ENCODE measurements at regions not wholly inside any gene's neighbourhood (a gene's known extent, or its start where the extent isn't known, plus 50 kb on each side); places are given as distances from the start of the nearest gene placed in this dataset.

- intact Hi-C loops (cut with DNase I; ENCODE audit: low total_unique reads), result loop anchor here (10.0 kb wide), 2 partner anchors 210 to 400 kb away; no protein-coding TSS in a partner anchor
- H3K4me1 ChIP-seq, result peaks cover 48% of the 10 kb centered on the region
- no peaks in the 10 kb centered on the region for H3K36me3 ChIP-seq (ENCODE audit: low read depth, missing control alignments)
- no peak for DNase-seq
- H3K9me3 ChIP-seq, result no peaks in the 10 kb centered on the region
- WGBS, 2 donors, result 11 to 17% methylated on average over 12 of the region's 12 CpGs
- no peak for TF ChIP-seq POLR2A (IDR thresholded peaks at IDR 0.05)
- TF ChIP-seq, protein P1, sequence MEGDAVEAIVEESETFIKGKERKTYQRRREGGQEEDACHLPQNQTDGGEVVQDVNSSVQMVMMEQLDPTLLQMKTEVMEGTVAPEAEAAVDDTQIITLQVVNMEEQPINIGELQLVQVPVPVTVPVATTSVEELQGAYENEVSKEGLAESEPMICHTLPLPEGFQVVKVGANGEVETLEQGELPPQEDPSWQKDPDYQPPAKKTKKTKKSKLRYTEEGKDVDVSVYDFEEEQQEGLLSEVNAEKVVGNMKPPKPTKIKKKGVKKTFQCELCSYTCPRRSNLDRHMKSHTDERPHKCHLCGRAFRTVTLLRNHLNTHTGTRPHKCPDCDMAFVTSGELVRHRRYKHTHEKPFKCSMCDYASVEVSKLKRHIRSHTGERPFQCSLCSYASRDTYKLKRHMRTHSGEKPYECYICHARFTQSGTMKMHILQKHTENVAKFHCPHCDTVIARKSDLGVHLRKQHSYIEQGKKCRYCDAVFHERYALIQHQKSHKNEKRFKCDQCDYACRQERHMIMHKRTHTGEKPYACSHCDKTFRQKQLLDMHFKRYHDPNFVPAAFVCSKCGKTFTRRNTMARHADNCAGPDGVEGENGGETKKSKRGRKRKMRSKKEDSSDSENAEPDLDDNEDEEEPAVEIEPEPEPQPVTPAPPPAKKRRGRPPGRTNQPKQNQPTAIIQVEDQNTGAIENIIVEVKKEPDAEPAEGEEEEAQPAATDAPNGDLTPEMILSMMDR (IDR thresholded peaks at IDR 0.05), result no peak
- peak overlapping the region; percentile 95 to 99 for H3K27ac ChIP-seq
- no peaks in the 10 kb centered on the region for H3K27me3 ChIP-seq
- H3K4me3 ChIP-seq, result peak overlapping the region; percentile 62 to 92
These were observed 222.9 kb upstream of the MKLN1 start for GRCh38 chr7:131104596-131105293.

GRCh38 chr7:131105294-131105798 is 222.3 kb upstream of the MKLN1 start:
- Histone ChIP-seq H3K27ac (peak overlapping the region; percentile 95 to 99), H3K4me3 (peak overlapping the region; percentile 62 to 92), H3K36me3 (ENCODE audit: low read depth, missing control alignments) (no peaks in the 10 kb centered on the region), H3K9me3 (no peaks in the 10 kb centered on the region), H3K27me3 (no peaks in the 10 kb centered on the region), H3K4me1 (peaks cover 42% of the 10 kb centered on the region)
- peak; percentile 62 for DNase-seq
- WGBS, 2 donors, result 1 to 3% methylated on average over 4 to 24 of the region's 24 CpGs
- intact Hi-C loops (cut with DNase I; ENCODE audit: low total_unique reads), result loop anchor here (10.0 kb wide), 2 partner anchors 211 to 399 kb away; no protein-coding TSS in a partner anchor
- no peak for TF ChIP-seq POLR2A (IDR thresholded peaks at IDR 0.05)
- TF ChIP-seq, protein P1 (IDR thresholded peaks at IDR 0.05), result no peak

- Histone ChIP-seq H3K4me1 (peaks cover 44% of the 10 kb centered on the region), H3K27ac (peak overlapping the region; percentile 99 to 100), H3K9me3 (no peaks in the 10 kb centered on the region), H3K36me3 (ENCODE audit: low read depth, missing control alignments) (no peaks in the 10 kb centered on the region), H3K27me3 (no peaks in the 10 kb centered on the region), H3K4me3 (peak overlapping the region; percentile 92 to 100)
- peak; percentile 85 for DNase-seq
- intact Hi-C loops (cut with DNase I; ENCODE audit: low total_unique reads), result loop anchor here (10.0 kb wide), 2 partner anchors 211 to 399 kb away; no protein-coding TSS in a partner anchor
- TF ChIP-seq, protein P1 (IDR thresholded peaks at IDR 0.05), result no peak
- TF ChIP-seq POLR2A (IDR thresholded peaks at IDR 0.05), result no peak
- WGBS, 2 donors, result 0 to 2% methylated on average over 1 to 64 of the region's 110 CpGs
These were observed 221.6 kb upstream of the MKLN1 start for GRCh38 chr7:131105799-131106680.

DNA sequence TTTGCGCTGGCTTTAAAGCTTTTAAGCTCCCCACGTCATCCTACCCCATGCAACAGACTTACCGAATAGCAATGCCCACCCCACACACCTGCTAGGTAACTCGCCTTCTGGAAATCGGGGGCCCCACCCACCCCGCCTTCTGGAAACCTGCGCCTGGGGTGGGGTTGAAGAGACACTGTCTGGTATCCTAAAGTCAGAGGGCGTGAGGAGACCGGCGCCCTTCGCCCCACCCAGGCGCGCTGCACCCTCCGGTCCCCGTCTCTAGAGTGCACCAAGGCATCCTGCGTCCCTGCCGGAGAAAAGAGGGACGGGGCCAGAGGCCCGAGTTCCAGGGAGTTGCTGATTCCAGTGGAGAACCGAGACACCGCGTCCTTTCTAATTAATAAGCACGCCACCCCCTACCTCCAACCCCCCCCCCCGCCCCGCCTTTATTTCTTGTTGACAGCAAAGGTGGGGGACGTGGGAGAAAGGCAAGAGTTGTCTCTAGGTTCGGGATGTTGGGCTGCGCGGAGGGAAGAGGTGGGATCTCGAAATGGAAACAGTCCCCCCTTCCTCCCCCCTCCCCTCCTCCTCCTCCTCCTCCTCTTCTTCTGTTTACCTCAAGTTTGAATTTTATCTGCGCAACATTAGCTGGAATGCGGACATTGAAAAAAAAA is 220.9 kb upstream of the MKLN1 start:
- TF ChIP-seq, protein P1 (IDR thresholded peaks at IDR 0.05), result no peak
- no peak for TF ChIP-seq POLR2A (IDR thresholded peaks at IDR 0.05)
- intact Hi-C loops (cut with DNase I; ENCODE audit: low total_unique reads), result loop anchor here (10.0 kb wide), 2 partner anchors 212 to 398 kb away; no protein-coding TSS in a partner anchor
- WGBS, 2 donors, result 0% methylated on average over 22 to 30 of the region's 32 CpGs

More for the DNA sequence above, 220.9 kb upstream of the MKLN1 start:
- peak; percentile 70 for DNase-seq
- no peaks in the 10 kb centered on the region for H3K9me3 ChIP-seq
- peak overlapping the region; percentile 92 to 100 for H3K4me3 ChIP-seq
- no peaks in the 10 kb centered on the region for H3K27me3 ChIP-seq
- peaks cover 47% of the 10 kb centered on the region for H3K4me1 ChIP-seq
- H3K27ac ChIP-seq, result peak overlapping the region; percentile 99 to 100
- H3K36me3 ChIP-seq (ENCODE audit: low read depth, missing control alignments), result no peaks in the 10 kb centered on the region

Data from testis (tissue), 2 donors.